ENCODE measurements at regions not wholly inside any gene's neighbourhood (a gene's known extent, or its start where the extent isn't known, plus 50 kb on each side); places are given as distances from the start of the nearest gene placed in this dataset.

GRCh38 chr17:53353919-53354351 is 468.8 kb upstream of the KIF2B start:
- TF ChIP-seq, protein P1, sequence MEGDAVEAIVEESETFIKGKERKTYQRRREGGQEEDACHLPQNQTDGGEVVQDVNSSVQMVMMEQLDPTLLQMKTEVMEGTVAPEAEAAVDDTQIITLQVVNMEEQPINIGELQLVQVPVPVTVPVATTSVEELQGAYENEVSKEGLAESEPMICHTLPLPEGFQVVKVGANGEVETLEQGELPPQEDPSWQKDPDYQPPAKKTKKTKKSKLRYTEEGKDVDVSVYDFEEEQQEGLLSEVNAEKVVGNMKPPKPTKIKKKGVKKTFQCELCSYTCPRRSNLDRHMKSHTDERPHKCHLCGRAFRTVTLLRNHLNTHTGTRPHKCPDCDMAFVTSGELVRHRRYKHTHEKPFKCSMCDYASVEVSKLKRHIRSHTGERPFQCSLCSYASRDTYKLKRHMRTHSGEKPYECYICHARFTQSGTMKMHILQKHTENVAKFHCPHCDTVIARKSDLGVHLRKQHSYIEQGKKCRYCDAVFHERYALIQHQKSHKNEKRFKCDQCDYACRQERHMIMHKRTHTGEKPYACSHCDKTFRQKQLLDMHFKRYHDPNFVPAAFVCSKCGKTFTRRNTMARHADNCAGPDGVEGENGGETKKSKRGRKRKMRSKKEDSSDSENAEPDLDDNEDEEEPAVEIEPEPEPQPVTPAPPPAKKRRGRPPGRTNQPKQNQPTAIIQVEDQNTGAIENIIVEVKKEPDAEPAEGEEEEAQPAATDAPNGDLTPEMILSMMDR (IDR thresholded peaks at IDR 0.05; ENCODE audit: control insufficient read depth, insufficient read depth, low read depth, low read length, missing control alignments) = no peak
- no peak overlapping the region for H3K4me3 ChIP-seq (ENCODE audit: control insufficient read depth, low read depth, low read length)
- DNase-seq (ENCODE audit: low read depth) = no peak

- no peak overlapping the region for H3K4me3 ChIP-seq (ENCODE audit: control insufficient read depth, low read depth, low read length)
- TF ChIP-seq, protein P1 (IDR thresholded peaks at IDR 0.05; ENCODE audit: control insufficient read depth, insufficient read depth, low read depth, low read length, missing control alignments) = no peak
- no peak for DNase-seq (ENCODE audit: low read depth)
Observed at GRCh38 chr17:53344778-53345177, 477.9 kb upstream of the KIF2B start.

- H3K4me3 ChIP-seq (ENCODE audit: control insufficient read depth, low read depth, low read length) = no peak overlapping the region
- DNase-seq (ENCODE audit: low read depth) = no peak
- TF ChIP-seq, protein P1 (IDR thresholded peaks at IDR 0.05; ENCODE audit: control insufficient read depth, insufficient read depth, low read depth, low read length, missing control alignments) = no peak
Observed at GRCh38 chr17:53336281-53336680, 486.4 kb upstream of the KIF2B start.

- no peak for DNase-seq (ENCODE audit: low read depth)
- H3K4me3 ChIP-seq (ENCODE audit: control insufficient read depth, low read depth, low read length) = no peak overlapping the region
- TF ChIP-seq, protein P1 (IDR thresholded peaks at IDR 0.05; ENCODE audit: control insufficient read depth, insufficient read depth, low read depth, low read length, missing control alignments) = no peak
Observed at GRCh38 chr17:53335443-53335842, 487.3 kb upstream of the KIF2B start.

DNA sequence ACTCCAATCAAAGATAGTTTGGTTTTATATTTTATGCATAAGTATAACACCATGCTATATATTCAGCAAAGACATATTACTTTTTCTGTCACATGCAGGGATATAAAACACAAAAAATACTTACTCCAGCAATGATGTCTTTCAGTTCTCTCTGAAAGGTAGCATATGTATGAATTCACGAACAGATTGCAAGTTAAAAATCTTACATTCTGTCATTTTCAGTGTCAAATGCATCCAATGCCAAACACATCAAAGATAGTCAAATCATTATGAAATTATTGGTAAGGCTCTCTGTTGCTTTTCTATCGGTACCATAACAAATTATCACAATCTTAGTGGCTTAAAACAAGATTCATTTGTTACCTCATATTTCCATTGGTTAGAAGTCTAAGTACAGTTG is 492.0 kb upstream of the KIF2B start:
- no peak overlapping the region for H3K4me3 ChIP-seq (ENCODE audit: control insufficient read depth, low read depth, low read length)
- no peak for DNase-seq (ENCODE audit: low read depth)
- TF ChIP-seq, protein P1 (IDR thresholded peaks at IDR 0.05; ENCODE audit: control insufficient read depth, insufficient read depth, low read depth, low read length, missing control alignments) = no peak

- no peak for DNase-seq (ENCODE audit: low read depth)
- no peak overlapping the region for H3K4me3 ChIP-seq (ENCODE audit: control insufficient read depth, low read depth, low read length)
- TF ChIP-seq, protein P1 (IDR thresholded peaks at IDR 0.05; ENCODE audit: control insufficient read depth, insufficient read depth, low read depth, low read length, missing control alignments) = no peak
Observed at GRCh38 chr17:53321651-53322050, 501.1 kb upstream of the KIF2B start.

DNA sequence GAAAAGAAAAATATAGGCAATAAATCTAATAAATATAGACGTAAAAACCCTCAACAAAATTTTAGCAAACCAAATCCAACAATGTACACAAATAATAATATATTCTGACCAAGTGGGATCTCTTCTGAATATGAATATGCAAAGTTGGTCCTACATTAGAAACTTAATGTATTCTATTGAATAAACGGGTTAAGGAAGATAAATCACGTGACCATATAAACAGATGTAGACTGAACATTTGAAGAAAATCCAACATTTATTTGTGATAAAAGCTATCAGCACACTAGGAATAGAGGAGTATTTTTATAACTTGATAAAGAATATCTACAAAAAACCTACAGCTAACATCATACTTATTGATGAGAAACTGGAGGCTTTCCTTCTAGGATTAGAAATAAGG is 502.8 kb upstream of the KIF2B start:
- DNase-seq (ENCODE audit: low read depth) = no peak
- TF ChIP-seq, protein P1 (IDR thresholded peaks at IDR 0.05; ENCODE audit: control insufficient read depth, insufficient read depth, low read depth, low read length, missing control alignments) = no peak
- no peak overlapping the region for H3K4me3 ChIP-seq (ENCODE audit: control insufficient read depth, low read depth, low read length)

Measured in AG09309 (cell line).